Tibial nerve (tissue), 4 donors: ENCODE measurements at regions not wholly inside any gene's neighbourhood (a gene's known extent, or its start where the extent isn't known, plus 50 kb on each side); places are given as distances from the start of the nearest gene placed in this dataset.

Source experiments
- DNase-seq, 2 donors: peaks; one replicate each; pipeline ENCODE4 v3.0.0-alpha.2; 2019; ENCODE audit warnings: low spot score in 2 of 2
- H3K27ac ChIP-seq, 4 donors: fragments of 200-600 bp; sonication (generic) in 3 of 4; one replicate each; pipeline ENCODE4 v1.5.1; 2017 to 2019; ENCODE audit warnings: mild to moderate bottlenecking in 1 of 4
- H3K27me3 ChIP-seq, 2 donors: fragments of 200-600 bp; sonication (generic) in 1 of 2; one replicate each; pipeline versions ENCODE4 v1.5.1 to v1.6.0; 2017 to 2019
- H3K36me3 ChIP-seq, 3 donors: fragments of 200-600 bp; sonication (generic); one replicate each; pipeline ENCODE4 v1.5.1; 2018 to 2019
- H3K4me1 ChIP-seq, 4 donors: fragments of 200-600 bp; sonication (generic) in 3 of 4; one replicate each; pipeline ENCODE4 v1.5.1; 2017 to 2019
- H3K4me3 ChIP-seq, 4 donors: fragments of 200-600 bp; sonication (generic) in 3 of 4; one replicate each; pipeline ENCODE4 v1.5.1; 2017 to 2019; ENCODE audit warnings: mild to moderate bottlenecking in 1 of 4, moderate library complexity in 1 of 4
- H3K9me3 ChIP-seq, 4 donors: fragments of 200-600 bp; sonication (generic) in 3 of 4; one replicate each; pipeline ENCODE4 v1.5.1; 2017 to 2019
- CTCF ChIP-seq, 5 experiments: fragments of 200-600 bp in 3 of 5; fragments of 450-650 bp in 2 of 5; sonication (generic) in 3 of 5; IDR thresholded peaks; one replicate each; pipeline ENCODE4 v1.5.1; 2016 to 2019; ENCODE audit warnings: antibody characterized with exemption in 5 of 5, mild to moderate bottlenecking in 3 of 5, moderate library complexity in 2 of 5
- EP300 ChIP-seq, 2 donors: sonication (generic); formaldehyde crosslinking; IDR thresholded peaks; one replicate each; pipeline ENCODE4 v1.6.1; 2017; ENCODE audit warnings: antibody characterized with exemption in 2 of 2, mild to moderate bottlenecking in 1 of 2
- POLR2A ChIP-seq, 2 donors: fragments of 450-650 bp; IDR thresholded peaks; one replicate each; pipeline ENCODE4 v1.6.1; 2017; ENCODE audit warnings: antibody characterized with exemption in 2 of 2, mild to moderate bottlenecking in 2 of 2, moderate library complexity in 2 of 2
- WGBS, 2 donors: methylation state at CpG; one replicate each; pipeline ENCODE4 v1.1.5; 2018; 5-methylcytosine and 5-hydroxymethylcytosine counted together

GRCh38 chr2:16128746-16129610 lies 188.6 kb downstream of the MYCN start:
- DNase-seq, result peak in 1 of 2 donors; percentile 2
- Histone ChIP-seq H3K27me3 (no peaks in the 10 kb centered on the region), H3K36me3 (no peaks in the 10 kb centered on the region), H3K4me3 (no peak overlapping the region), H3K9me3 (no peaks in the 10 kb centered on the region), H3K27ac (no peak overlapping the region), H3K4me1 (peaks cover 0 to 2% (median 0%) of the 10 kb centered on the region in 4 donors)
- no peak for TF ChIP-seq EP300 (IDR thresholded peaks at IDR 0.05)
- TF ChIP-seq CTCF (IDR thresholded peaks at IDR 0.05), result no peak
- TF ChIP-seq POLR2A (IDR thresholded peaks at IDR 0.05), result no peak
- 87 to 90% methylated on average over 13 of the region's 13 CpGs for WGBS, 2 donors

GRCh38 chr2:16127958-16128357 lies 187.6 kb downstream of the MYCN start:
- Histone ChIP-seq H3K4me1 (peaks cover 0 to 2% (median 0%) of the 10 kb centered on the region in 4 donors), H3K4me3 (no peak overlapping the region), H3K27me3 (no peaks in the 10 kb centered on the region), H3K27ac (no peak overlapping the region), H3K9me3 (no peaks in the 10 kb centered on the region), H3K36me3 (no peaks in the 10 kb centered on the region)
- DNase-seq, result no peak
- 85% methylated on average over 8 of the region's 8 CpGs for WGBS, 2 donors
- TF ChIP-seq EP300 (IDR thresholded peaks at IDR 0.05), result no peak
- no peak for TF ChIP-seq POLR2A (IDR thresholded peaks at IDR 0.05)
- no peak for TF ChIP-seq CTCF (IDR thresholded peaks at IDR 0.05)

GRCh38 chr2:16127276-16127940 lies 187.1 kb downstream of the MYCN start:
- DNase-seq, result peak in 1 of 2 donors; percentile 1
- Histone ChIP-seq H3K36me3 (no peaks in the 10 kb centered on the region), H3K4me1 (peaks cover 0 to 2% (median 0%) of the 10 kb centered on the region in 4 donors), H3K27me3 (no peaks in the 10 kb centered on the region), H3K27ac (no peak overlapping the region), H3K4me3 (no peak overlapping the region), H3K9me3 (no peaks in the 10 kb centered on the region)
- WGBS, 2 donors, result 89 to 94% methylated on average over 10 of the region's 10 CpGs
- no peak for TF ChIP-seq POLR2A (IDR thresholded peaks at IDR 0.05)
- no peak for TF ChIP-seq CTCF (IDR thresholded peaks at IDR 0.05)
- TF ChIP-seq EP300 (IDR thresholded peaks at IDR 0.05), result no peak

- Histone ChIP-seq H3K36me3 (no peaks in the 10 kb centered on the region), H3K27ac (no peak overlapping the region), H3K4me1 (peaks cover 0 to 2% (median 0%) of the 10 kb centered on the region in 4 donors), H3K4me3 (no peak overlapping the region), H3K9me3 (no peaks in the 10 kb centered on the region), H3K27me3 (no peaks in the 10 kb centered on the region)
- 47% methylated on average over 4 of the region's 4 CpGs for WGBS, 2 donors
- TF ChIP-seq EP300 (IDR thresholded peaks at IDR 0.05), result no peak
- no peak for TF ChIP-seq POLR2A (IDR thresholded peaks at IDR 0.05)
- DNase-seq, result peak in 1 of 2 donors; percentile 1
Observed at GRCh38 chr2:16126517-16127275, 186.3 kb downstream of the MYCN start.

GRCh38 chr2:16125614-16126516 lies 185.5 kb downstream of the MYCN start:
- H3K27me3 ChIP-seq, result no peaks in the 10 kb centered on the region
- no peak overlapping the region for H3K4me3 ChIP-seq
- no peaks in the 10 kb centered on the region for H3K36me3 ChIP-seq
- WGBS, 2 donors, result 56 to 57% methylated on average over 16 to 17 of the region's 18 CpGs
- H3K9me3 ChIP-seq, result no peaks in the 10 kb centered on the region
- no peak for DNase-seq
- H3K4me1 ChIP-seq, result peaks cover 0 to 2% (median 0%) of the 10 kb centered on the region in 4 donors
- no peak overlapping the region for H3K27ac ChIP-seq
- TF ChIP-seq CTCF (IDR thresholded peaks at IDR 0.05) (no peak), POLR2A (IDR thresholded peaks at IDR 0.05) (no peak), EP300 (IDR thresholded peaks at IDR 0.05) (no peak)
